AG04450 (cell line): ENCODE measurements at regions not wholly inside any gene's neighbourhood (a gene's known extent, or its start where the extent isn't known, plus 50 kb on each side); places are given as distances from the start of the nearest gene placed in this dataset.

Source experiments
- CTCF ChIA-PET: fragments of 300-600, 350-600 bp; formaldehyde crosslinking; extraction: SDS; loops from one replicate; lab custom pipeline; 2022; ENCODE audit warnings: antibody characterized with exemption, inconsistent platforms; lab: Charles Lee
- POLR2A ChIA-PET: fragments of 350-600 bp; formaldehyde crosslinking; extraction: SDS; loops from one replicate; lab custom pipeline; 2021; ENCODE audit warnings: antibody characterized with exemption, inconsistent platforms; lab: Yijun Ruan, JAX
- DNase-seq: peaks from one replicate; pipeline ENCODE4 v3.0.0-alpha.2; 2011; ENCODE audit warnings: low read depth, low spot score
- H3K27ac ChIP-seq: one replicate; pipeline ENCODE4 v1.5.1; 2012; ENCODE audit warnings: low read depth, low read length, control low read depth
- H3K27me3 ChIP-seq: one replicate; pipeline ENCODE4 v1.6.0; 2012; ENCODE audit warnings: low read length; ENCODE audit not compliant: control insufficient read depth, insufficient read depth
- H3K4me3 ChIP-seq: 2 replicates; pipeline ENCODE4 v1.5.1; 2011; ENCODE audit warnings: mild to moderate bottlenecking, low read depth, low read length, control low read depth
- H3K9me3 ChIP-seq: 2 replicates; pipeline ENCODE4 v1.5.1; 2012; ENCODE audit warnings: low read length; ENCODE audit not compliant: control insufficient read depth, insufficient read depth
- TF ChIP-seq, protein P1 (sequence below): IDR thresholded peaks from 2 replicates; pipeline ENCODE4 v1.5.1; 2011; ENCODE audit warnings: low read depth, low read length, control low read depth, inconsistent platforms

GRCh38 chr13:112208656-112209055 lies 141.7 kb downstream of the SOX1 start:
- no peak overlapping the region for H3K27ac ChIP-seq
- H3K4me3 ChIP-seq, result no peak overlapping the region
- H3K9me3 ChIP-seq, result peaks cover 56% of the 10 kb centered on the region
- CTCF ChIA-PET, result no interaction called here
- H3K27me3 ChIP-seq, result no peaks in the 10 kb centered on the region
- TF ChIP-seq, protein P1, sequence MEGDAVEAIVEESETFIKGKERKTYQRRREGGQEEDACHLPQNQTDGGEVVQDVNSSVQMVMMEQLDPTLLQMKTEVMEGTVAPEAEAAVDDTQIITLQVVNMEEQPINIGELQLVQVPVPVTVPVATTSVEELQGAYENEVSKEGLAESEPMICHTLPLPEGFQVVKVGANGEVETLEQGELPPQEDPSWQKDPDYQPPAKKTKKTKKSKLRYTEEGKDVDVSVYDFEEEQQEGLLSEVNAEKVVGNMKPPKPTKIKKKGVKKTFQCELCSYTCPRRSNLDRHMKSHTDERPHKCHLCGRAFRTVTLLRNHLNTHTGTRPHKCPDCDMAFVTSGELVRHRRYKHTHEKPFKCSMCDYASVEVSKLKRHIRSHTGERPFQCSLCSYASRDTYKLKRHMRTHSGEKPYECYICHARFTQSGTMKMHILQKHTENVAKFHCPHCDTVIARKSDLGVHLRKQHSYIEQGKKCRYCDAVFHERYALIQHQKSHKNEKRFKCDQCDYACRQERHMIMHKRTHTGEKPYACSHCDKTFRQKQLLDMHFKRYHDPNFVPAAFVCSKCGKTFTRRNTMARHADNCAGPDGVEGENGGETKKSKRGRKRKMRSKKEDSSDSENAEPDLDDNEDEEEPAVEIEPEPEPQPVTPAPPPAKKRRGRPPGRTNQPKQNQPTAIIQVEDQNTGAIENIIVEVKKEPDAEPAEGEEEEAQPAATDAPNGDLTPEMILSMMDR, result no peak
- POLR2A ChIA-PET, result no interaction called here
- no peak for DNase-seq

GRCh38 chr13:112209266-112209665 lies 142.3 kb downstream of the SOX1 start:
- ChIA-PET CTCF (no interaction called here), POLR2A (no interaction called here)
- Histone ChIP-seq H3K27ac (no peak overlapping the region), H3K9me3 (peaks cover 61% of the 10 kb centered on the region), H3K27me3 (no peaks in the 10 kb centered on the region), H3K4me3 (no peak overlapping the region)
- TF ChIP-seq, protein P1, result no peak
- DNase-seq, result no peak

GRCh38 chr13:112209711-112210110 lies 142.8 kb downstream of the SOX1 start:
- CTCF ChIA-PET, result no interaction called here
- no peak overlapping the region for H3K4me3 ChIP-seq
- POLR2A ChIA-PET, result no interaction called here
- no peaks in the 10 kb centered on the region for H3K27me3 ChIP-seq
- H3K9me3 ChIP-seq, result peaks cover 62% of the 10 kb centered on the region
- H3K27ac ChIP-seq, result no peak overlapping the region
- no peak for DNase-seq
- TF ChIP-seq, protein P1, result no peak

DNA sequence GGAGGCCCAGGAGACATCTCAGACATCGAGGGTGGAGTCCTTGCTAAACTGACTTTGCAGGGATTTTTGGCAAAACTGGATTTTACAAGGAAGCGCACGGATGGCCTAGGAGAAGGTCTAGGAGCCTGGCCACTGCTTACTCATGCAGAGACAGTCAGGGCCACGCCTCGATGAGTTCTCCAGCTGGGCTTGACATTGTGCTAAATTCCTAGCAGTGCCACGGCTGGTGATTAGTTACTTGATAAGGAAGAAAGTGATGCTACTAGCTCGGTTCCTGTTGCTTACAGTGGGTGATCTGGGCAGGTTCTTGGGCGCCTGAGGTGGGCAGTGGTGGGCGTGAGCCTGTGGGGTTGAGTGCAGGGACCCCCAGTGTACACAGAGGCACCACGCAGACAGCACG lies 143.4 kb downstream of the SOX1 start:
- Histone ChIP-seq H3K27ac (no peak overlapping the region), H3K27me3 (no peaks in the 10 kb centered on the region), H3K9me3 (peaks cover 58% of the 10 kb centered on the region), H3K4me3 (no peak overlapping the region)
- CTCF ChIA-PET, result no interaction called here
- TF ChIP-seq, protein P1, result no peak
- POLR2A ChIA-PET, result no interaction called here
- no peak for DNase-seq

DNA sequence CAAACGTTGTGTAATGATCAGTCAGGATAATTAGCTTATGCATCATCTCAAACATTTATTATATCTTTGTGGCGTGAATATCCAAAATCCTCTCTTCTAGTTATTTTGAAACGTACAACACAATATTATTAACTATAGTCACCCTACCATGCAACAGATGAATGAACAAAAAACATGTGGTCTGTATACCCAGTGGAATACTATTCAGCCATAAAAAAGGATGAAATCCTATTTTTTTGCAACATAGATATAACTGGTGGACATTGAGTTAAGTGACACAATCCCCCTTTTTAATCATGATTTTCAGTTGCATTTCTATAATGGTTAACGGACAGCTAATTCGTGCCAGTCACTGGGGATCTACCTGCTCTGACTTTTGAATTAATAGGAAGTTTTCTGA lies 145.6 kb downstream of the SOX1 start:
- TF ChIP-seq, protein P1, result no peak
- no peak overlapping the region for H3K4me3 ChIP-seq
- H3K27ac ChIP-seq, result no peak overlapping the region
- no peak for DNase-seq
- peaks cover 74% of the 10 kb centered on the region for H3K9me3 ChIP-seq
- CTCF ChIA-PET, result no interaction called here
- H3K27me3 ChIP-seq, result no peaks in the 10 kb centered on the region
- POLR2A ChIA-PET, result no interaction called here
